Skeletal muscle satellite cell (primary cell): ENCODE measurements at regions not wholly inside any gene's neighbourhood (a gene's known extent, or its start where the extent isn't known, plus 50 kb on each side); places are given as distances from the start of the nearest gene placed in this dataset.

Experiments used
- H3K27me3 ChIP-seq: 2 replicates; pipeline ENCODE4 v1.7.0; 2013; ENCODE audit warnings: low read length; ENCODE audit not compliant: control insufficient read depth, insufficient read depth
- H3K36me3 ChIP-seq: 2 replicates; pipeline ENCODE4 v1.7.0; 2013; ENCODE audit warnings: mild to moderate bottlenecking, control low read depth, low read length; ENCODE audit not compliant: insufficient read depth
- H3K4me1 ChIP-seq: 2 replicates; pipeline ENCODE4 v1.7.0; 2013; ENCODE audit warnings: low read length; ENCODE audit not compliant: control insufficient read depth, insufficient read depth
- H3K4me2 ChIP-seq: 2 replicates; pipeline ENCODE4 v1.7.0; 2013; ENCODE audit warnings: mild to moderate bottlenecking, low read length
- H3K4me3 ChIP-seq: 2 replicates; pipeline ENCODE4 v1.7.0; 2013; ENCODE audit warnings: low read length
- H3K9ac ChIP-seq: 2 replicates; pipeline ENCODE4 v1.7.0; 2013; ENCODE audit warnings: mild to moderate bottlenecking, low read depth, low read length, moderate library complexity
- H3K9me3 ChIP-seq: replicated peaks from 2 replicates; pipeline ENCODE4 v1.7.0; 2013; ENCODE audit warnings: mild to moderate bottlenecking, control low read depth, low read length

GRCh38 chr2:64852771-64853241 lies 136.4 kb upstream of the SLC1A4 start:
- Histone ChIP-seq H3K4me1 (peaks cover 20% of the 10 kb centered on the region), H3K9me3 (no peaks in the 10 kb centered on the region), H3K36me3 (no peaks in the 10 kb centered on the region), H3K27me3 (no peaks in the 10 kb centered on the region), H3K9ac (no peak overlapping the region), H3K4me3 (no peak overlapping the region), H3K4me2 (no peak overlapping the region)

GRCh38 chr2:64853306-64853705 lies 135.9 kb upstream of the SLC1A4 start:
- Histone ChIP-seq H3K27me3 (no peaks in the 10 kb centered on the region), H3K9ac (no peak overlapping the region), H3K4me1 (peaks cover 25% of the 10 kb centered on the region), H3K4me3 (no peak overlapping the region), H3K36me3 (no peaks in the 10 kb centered on the region), H3K9me3 (no peaks in the 10 kb centered on the region), H3K4me2 (no peak overlapping the region)

GRCh38 chr2:64853894-64854293 lies 135.3 kb upstream of the SLC1A4 start:
- Histone ChIP-seq H3K4me2 (no peak overlapping the region), H3K27me3 (no peaks in the 10 kb centered on the region), H3K4me1 (peaks cover 31% of the 10 kb centered on the region), H3K36me3 (no peaks in the 10 kb centered on the region), H3K9me3 (no peaks in the 10 kb centered on the region), H3K4me3 (no peak overlapping the region), H3K9ac (no peak overlapping the region)

GRCh38 chr2:64854773-64855237 lies 134.4 kb upstream of the SLC1A4 start:
- H3K27me3 ChIP-seq, result no peaks in the 10 kb centered on the region
- peaks cover 40% of the 10 kb centered on the region for H3K4me1 ChIP-seq
- no peaks in the 10 kb centered on the region for H3K9me3 ChIP-seq
- H3K9ac ChIP-seq, result no peak overlapping the region
- no peaks in the 10 kb centered on the region for H3K36me3 ChIP-seq
- H3K4me3 ChIP-seq, result no peak overlapping the region
- H3K4me2 ChIP-seq, result no peak overlapping the region

- Histone ChIP-seq H3K4me3 (peak overlapping the region; percentile 37), H3K9ac (peak overlapping the region; percentile 81), H3K27me3 (no peaks in the 10 kb centered on the region), H3K9me3 (no peaks in the 10 kb centered on the region), H3K4me1 (peaks cover 48% of the 10 kb centered on the region), H3K4me2 (peak overlapping the region; percentile 80), H3K36me3 (no peaks in the 10 kb centered on the region)
Observed at GRCh38 chr2:64857581-64858471, 131.4 kb upstream of the SLC1A4 start.

- no peaks in the 10 kb centered on the region for H3K36me3 ChIP-seq
- peaks cover 48% of the 10 kb centered on the region for H3K4me1 ChIP-seq
- peak overlapping the region; percentile 80 for H3K4me2 ChIP-seq
- no peaks in the 10 kb centered on the region for H3K9me3 ChIP-seq
- no peaks in the 10 kb centered on the region for H3K27me3 ChIP-seq
- no peak overlapping the region for H3K4me3 ChIP-seq
- peak overlapping the region; percentile 81 for H3K9ac ChIP-seq
Observed at GRCh38 chr2:64858541-64859311, 130.5 kb upstream of the SLC1A4 start.

- Histone ChIP-seq H3K4me1 (peaks cover 51% of the 10 kb centered on the region), H3K36me3 (no peaks in the 10 kb centered on the region), H3K4me2 (peak overlapping the region; percentile 80), H3K27me3 (no peaks in the 10 kb centered on the region), H3K9me3 (no peaks in the 10 kb centered on the region), H3K9ac (peak overlapping the region; percentile 81), H3K4me3 (peak overlapping the region; percentile 56)
Observed at GRCh38 chr2:64859312-64860212, 129.6 kb upstream of the SLC1A4 start.

GRCh38 chr2:64860276-64860885 lies 128.8 kb upstream of the SLC1A4 start:
- Histone ChIP-seq H3K36me3 (no peaks in the 10 kb centered on the region), H3K4me2 (peak overlapping the region; percentile 80), H3K4me1 (peaks cover 52% of the 10 kb centered on the region)

GRCh38 chr2:64860936-64861335 lies 128.3 kb upstream of the SLC1A4 start:
- no peak overlapping the region for H3K4me3 ChIP-seq
- H3K4me1 ChIP-seq, result peaks cover 56% of the 10 kb centered on the region
- no peaks in the 10 kb centered on the region for H3K9me3 ChIP-seq
- no peak overlapping the region for H3K9ac ChIP-seq
- no peaks in the 10 kb centered on the region for H3K36me3 ChIP-seq
- no peak overlapping the region for H3K4me2 ChIP-seq
- no peaks in the 10 kb centered on the region for H3K27me3 ChIP-seq

More at GRCh38 chr2:64860276-64860885, 128.8 kb upstream of the SLC1A4 start:
- Histone ChIP-seq H3K9me3 (no peaks in the 10 kb centered on the region), H3K4me3 (peak overlapping the region; percentile 56), H3K27me3 (no peaks in the 10 kb centered on the region), H3K9ac (peak overlapping the region; percentile 31)

- no peak overlapping the region for H3K9ac ChIP-seq
- H3K36me3 ChIP-seq, result no peaks in the 10 kb centered on the region
- H3K4me3 ChIP-seq, result no peak overlapping the region
- no peaks in the 10 kb centered on the region for H3K9me3 ChIP-seq
- H3K27me3 ChIP-seq, result no peaks in the 10 kb centered on the region
- H3K4me2 ChIP-seq, result no peak overlapping the region
- H3K4me1 ChIP-seq, result peaks cover 63% of the 10 kb centered on the region
Observed at GRCh38 chr2:64861452-64862397, 127.5 kb upstream of the SLC1A4 start.
